HG03469 (cell line): ENCODE measurements at regions not wholly inside any gene's neighbourhood (a gene's known extent, or its start where the extent isn't known, plus 50 kb on each side); places are given as distances from the start of the nearest gene placed in this dataset.

ENCODE experiments used
- ATAC-seq: cut with Tn5 transposase; IDR thresholded peaks from one replicate; pipeline ENCODE4 v1.9.1; 2021; ENCODE audit warnings: mild to moderate bottlenecking, moderate library complexity, moderate number of reproducible peaks; ENCODE audit not compliant: unreplicated experiment

GRCh38 chr1:239590556-239590955, 204.2 kb downstream of the CHRM3 start:
- ATAC-seq = no peak

GRCh38 chr1:239593527-239593926, 207.2 kb downstream of the CHRM3 start:
- no peak for ATAC-seq

GRCh38 chr1:239600588-239600987, 214.2 kb downstream of the CHRM3 start:
- ATAC-seq = no peak

GRCh38 chr1:239601108-239601507, 214.7 kb downstream of the CHRM3 start:
- ATAC-seq = no peak

GRCh38 chr1:239603530-239603929, 217.2 kb downstream of the CHRM3 start:
- no peak for ATAC-seq

GRCh38 chr1:239606850-239607400, 220.6 kb downstream of the CHRM3 start:
- no peak for ATAC-seq

GRCh38 chr1:239608469-239608868, 222.1 kb downstream of the CHRM3 start:
- no peak for ATAC-seq

GRCh38 chr1:239612379-239612778, 226.0 kb downstream of the CHRM3 start:
- ATAC-seq = no peak

- no peak for ATAC-seq
These were observed 230.3 kb downstream of the CHRM3 start for GRCh38 chr1:239616673-239617072.

- ATAC-seq = no peak
These were observed 230.9 kb downstream of the CHRM3 start for GRCh38 chr1:239617259-239617658.

GRCh38 chr1:239617731-239618130, 231.4 kb downstream of the CHRM3 start:
- ATAC-seq = no peak

- ATAC-seq = no peak
These were observed 232.8 kb downstream of the CHRM3 start for GRCh38 chr1:239619190-239619589.

- ATAC-seq = no peak
These were observed 244.4 kb downstream of the CHRM3 start for GRCh38 chr1:239630767-239631166.

- ATAC-seq = no peak
These were observed 247.1 kb downstream of the CHRM3 start for GRCh38 chr1:239633432-239633831.

GRCh38 chr1:239635276-239635675, 248.9 kb downstream of the CHRM3 start:
- ATAC-seq = no peak

- ATAC-seq = no peak
These were observed 250.0 kb downstream of the CHRM3 start for GRCh38 chr1:239636347-239636746.

GRCh38 chr1:239644604-239645003, 258.2 kb downstream of the CHRM3 start:
- no peak for ATAC-seq

- ATAC-seq = no peak
These were observed 260.7 kb downstream of the CHRM3 start for GRCh38 chr1:239647045-239647444.

- ATAC-seq = no peak
These were observed 261.7 kb downstream of the CHRM3 start for GRCh38 chr1:239647964-239648632.

- ATAC-seq = no peak
These were observed 268.7 kb downstream of the CHRM3 start for GRCh38 chr1:239655023-239655422.

GRCh38 chr1:239657291-239657690, 270.9 kb downstream of the CHRM3 start:
- ATAC-seq = no peak

- no peak for ATAC-seq
These were observed 276.6 kb downstream of the CHRM3 start for GRCh38 chr1:239662950-239663349.

- ATAC-seq = no peak
These were observed 285.9 kb downstream of the CHRM3 start for GRCh38 chr1:239672256-239672655.
